ENCODE measurements at regions not wholly inside any gene's neighbourhood (a gene's known extent, or its start where the extent isn't known, plus 50 kb on each side); places are given as distances from the start of the nearest gene placed in this dataset.

- TF ChIP-seq CTCF (conservative IDR thresholded peaks at IDR 0.05 in 1 of 2, IDR thresholded peaks at IDR 0.05 in 1 of 2; ENCODE audit: extremely low read depth in 1 of 2, insufficient read depth in 1 of 2, low read depth in 1 of 2, low read length in 2 of 2) = no peak
- TF ChIP-seq EZH2 (IDR thresholded peaks at IDR 0.05; ENCODE audit: borderline replicate concordance, low read length) = no peak
These were observed 407.4 kb downstream of the DTWD2 start for GRCh38 chr5:118580949-118581348.

Measured in mammary epithelial cell (primary cell).